Astrocyte of the cerebellum (primary cell): ENCODE measurements at regions not wholly inside any gene's neighbourhood (a gene's known extent, or its start where the extent isn't known, plus 50 kb on each side); places are given as distances from the start of the nearest gene placed in this dataset.
A peak's percentile ranks its signal among the peaks of the same experiment; 100 is the strongest.
"Not testable (repeated sequence)": the region's sequence is repeated elsewhere in the genome, so short reads cannot be mapped to it uniquely, and the experiment has no call there.

Source experiments
- DNase-seq: peaks from one replicate; pipeline ENCODE4 v3.0.0-alpha.2; 2011; ENCODE audit warnings: low read depth
- H3K4me3 ChIP-seq: 2 replicates; pipeline ENCODE4 v1.5.1; 2011; ENCODE audit warnings: mild to moderate bottlenecking, low read depth, low read length, moderate library complexity
- in situ Hi-C: cut with HindIII; loops from 2 replicates; pipeline ENCODE4 v1.10.0; 2017; ENCODE audit warnings: low sequenced_read_pairs
- TF ChIP-seq, protein P1 (sequence below): IDR thresholded peaks from 2 replicates; pipeline ENCODE4 v1.5.1; 2012; ENCODE audit warnings: low read length, low read depth, moderate library complexity, mild to moderate bottlenecking; ENCODE audit errors: missing control alignments

DNA sequence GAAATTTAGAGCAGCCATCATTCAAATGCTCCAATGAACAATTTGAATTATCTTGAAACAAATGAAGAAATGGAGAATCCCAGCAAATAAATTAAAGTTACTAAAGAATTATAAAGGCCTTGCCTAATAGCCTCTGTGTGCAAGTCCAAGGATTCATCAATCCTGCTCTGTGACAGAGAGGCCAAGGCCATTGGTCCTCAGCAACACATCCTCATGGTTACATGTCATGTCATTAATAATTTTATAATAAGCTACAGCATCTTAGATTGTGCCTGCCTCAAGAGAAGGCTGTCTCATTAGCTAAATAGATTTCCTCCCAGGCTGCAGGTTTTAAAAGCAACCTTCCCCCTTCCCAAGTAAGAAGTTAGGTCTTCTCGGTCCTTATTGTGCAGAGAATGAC is 611.6 kb downstream of the FBXO15 start:
- in situ Hi-C loops, result no loop called here
- H3K4me3 ChIP-seq, result no peak overlapping the region
- no peak for DNase-seq
- TF ChIP-seq, protein P1, sequence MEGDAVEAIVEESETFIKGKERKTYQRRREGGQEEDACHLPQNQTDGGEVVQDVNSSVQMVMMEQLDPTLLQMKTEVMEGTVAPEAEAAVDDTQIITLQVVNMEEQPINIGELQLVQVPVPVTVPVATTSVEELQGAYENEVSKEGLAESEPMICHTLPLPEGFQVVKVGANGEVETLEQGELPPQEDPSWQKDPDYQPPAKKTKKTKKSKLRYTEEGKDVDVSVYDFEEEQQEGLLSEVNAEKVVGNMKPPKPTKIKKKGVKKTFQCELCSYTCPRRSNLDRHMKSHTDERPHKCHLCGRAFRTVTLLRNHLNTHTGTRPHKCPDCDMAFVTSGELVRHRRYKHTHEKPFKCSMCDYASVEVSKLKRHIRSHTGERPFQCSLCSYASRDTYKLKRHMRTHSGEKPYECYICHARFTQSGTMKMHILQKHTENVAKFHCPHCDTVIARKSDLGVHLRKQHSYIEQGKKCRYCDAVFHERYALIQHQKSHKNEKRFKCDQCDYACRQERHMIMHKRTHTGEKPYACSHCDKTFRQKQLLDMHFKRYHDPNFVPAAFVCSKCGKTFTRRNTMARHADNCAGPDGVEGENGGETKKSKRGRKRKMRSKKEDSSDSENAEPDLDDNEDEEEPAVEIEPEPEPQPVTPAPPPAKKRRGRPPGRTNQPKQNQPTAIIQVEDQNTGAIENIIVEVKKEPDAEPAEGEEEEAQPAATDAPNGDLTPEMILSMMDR, result no peak

DNA sequence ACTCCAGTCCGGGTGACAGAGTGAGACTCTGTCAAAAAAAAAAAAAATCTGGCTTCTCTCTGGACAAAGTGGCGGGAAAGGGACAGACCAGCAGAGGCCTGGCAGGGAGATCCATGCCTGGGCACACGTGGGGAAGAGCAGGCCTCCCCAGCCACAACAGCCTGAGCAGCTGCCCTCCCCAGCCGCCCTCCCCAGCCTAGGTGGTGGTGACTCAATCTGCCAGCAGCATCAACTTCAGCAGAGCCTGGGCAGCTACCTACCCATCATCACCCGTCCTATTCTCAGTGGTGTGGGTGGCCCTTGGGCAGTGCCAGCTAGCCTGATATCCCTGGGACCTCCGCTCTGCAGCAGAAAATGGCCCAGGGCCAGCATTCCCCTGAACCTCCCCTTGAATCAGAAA is 612.4 kb downstream of the FBXO15 start:
- TF ChIP-seq, protein P1, result no peak
- no peak for DNase-seq
- in situ Hi-C loops, result no loop called here
- H3K4me3 ChIP-seq, result no peak overlapping the region

DNA sequence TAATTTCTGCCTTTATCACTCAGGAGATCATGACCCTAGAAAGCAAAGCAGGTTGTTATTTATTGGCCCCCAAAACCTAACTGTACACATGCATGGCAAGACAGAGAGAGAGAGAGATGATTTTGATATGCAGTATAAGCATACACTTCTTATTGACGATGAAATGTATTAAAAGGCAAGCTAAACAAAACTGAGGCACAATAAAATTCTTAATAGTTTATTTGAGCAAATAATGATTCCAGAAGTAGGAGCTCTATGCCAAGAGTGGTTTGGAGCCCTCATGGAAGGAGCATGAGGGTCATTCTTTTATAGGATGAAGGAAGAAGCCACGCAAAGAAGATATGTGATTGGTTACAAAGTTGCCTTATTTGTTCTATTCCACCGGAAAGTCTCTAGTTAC is 616.0 kb downstream of the FBXO15 start:
- in situ Hi-C loops, result no loop called here
- DNase-seq, result no peak
- TF ChIP-seq, protein P1, result no peak
- H3K4me3 ChIP-seq, result no peak overlapping the region

DNA sequence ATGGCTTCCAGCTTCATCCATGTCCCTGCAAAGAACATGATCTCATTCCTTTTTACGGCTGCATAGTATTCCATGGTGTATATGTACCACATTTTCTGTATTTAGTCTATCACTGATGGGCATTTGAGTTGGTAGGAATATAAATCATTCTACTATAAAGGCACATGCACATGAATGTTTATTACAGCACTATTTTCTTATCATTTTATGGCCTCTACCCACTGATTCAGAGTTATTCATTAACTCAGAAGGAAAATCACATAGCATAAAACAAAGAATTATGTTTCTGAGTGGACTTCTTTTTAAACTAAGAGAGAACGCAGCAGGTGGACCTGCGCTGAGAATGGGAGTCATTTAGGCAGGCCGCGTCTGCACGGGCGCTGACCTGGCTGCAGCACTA is 619.6 kb downstream of the FBXO15 start:
- TF ChIP-seq, protein P1, result no peak
- no peak for DNase-seq
- in situ Hi-C loops, result no loop called here
- no peak overlapping the region for H3K4me3 ChIP-seq

DNA sequence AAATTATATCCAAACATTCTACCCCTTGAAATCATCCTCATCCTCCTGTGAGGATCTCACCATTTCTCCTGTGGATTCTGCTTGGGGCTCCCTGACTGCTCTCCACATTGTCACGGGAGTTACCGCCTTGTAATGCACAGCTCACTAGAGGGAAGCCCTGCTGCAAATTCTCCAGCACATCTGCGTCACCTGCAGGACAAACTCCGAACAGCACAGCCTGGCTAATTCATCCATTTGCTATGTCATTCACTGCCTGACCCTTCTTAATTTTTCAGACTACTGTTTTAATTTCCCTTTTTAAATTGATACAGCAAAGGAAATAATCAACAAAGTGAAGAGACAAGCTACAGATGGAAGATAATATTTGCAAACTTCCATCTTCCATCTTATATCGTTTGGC is 627.4 kb downstream of the FBXO15 start:
- H3K4me3 ChIP-seq, result no peak overlapping the region
- TF ChIP-seq, protein P1, result peak; percentile 17
- DNase-seq, result no peak
- in situ Hi-C loops, result no loop called here

DNA sequence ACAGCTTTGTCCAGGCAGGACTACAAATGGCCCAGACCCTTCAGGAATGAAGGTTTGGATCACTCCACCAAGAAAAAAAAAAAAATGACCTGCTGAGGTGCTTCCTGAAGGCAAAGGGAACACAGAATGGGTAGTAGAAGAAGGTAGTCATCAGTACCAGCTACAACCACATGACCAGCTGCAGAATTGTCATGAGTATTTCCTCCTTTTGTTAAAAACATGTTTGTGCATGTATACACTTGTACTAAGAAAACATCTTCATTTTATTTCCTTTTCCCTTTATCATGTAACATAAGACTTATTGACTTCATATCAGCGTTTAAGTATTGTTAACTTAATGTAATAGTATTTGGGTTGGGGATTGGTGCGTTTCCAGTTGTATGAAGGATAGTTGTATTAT is 631.6 kb downstream of the FBXO15 start:
- H3K4me3 ChIP-seq, in situ Hi-C loops, DNase-seq: not testable (repeated sequence)

DNA sequence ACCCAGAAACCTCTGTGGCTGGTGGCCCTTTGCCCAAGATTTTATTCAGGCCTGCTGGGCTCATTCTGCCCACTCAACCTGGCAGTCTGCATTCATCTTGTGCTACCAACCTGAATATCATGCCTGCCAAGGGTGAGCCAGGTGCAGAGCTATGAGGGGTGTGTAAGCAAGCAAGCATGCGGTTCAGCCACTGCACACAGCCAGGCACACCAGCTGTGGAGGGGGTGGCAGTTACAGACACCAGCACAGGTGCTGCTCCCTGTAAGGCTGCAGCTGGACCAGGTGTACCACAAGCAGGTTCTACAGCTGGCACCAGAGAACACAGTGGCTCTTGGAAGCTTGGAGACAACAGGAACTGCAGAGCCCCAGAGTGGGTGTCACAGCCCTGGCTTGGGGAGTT is 633.2 kb downstream of the FBXO15 start:
- TF ChIP-seq, protein P1, result no peak
- H3K4me3 ChIP-seq, result no peak overlapping the region
- DNase-seq, result no peak
- in situ Hi-C loops, result no loop called here
